NB4 (cell line): ENCODE measurements at regions not wholly inside any gene's neighbourhood (a gene's known extent, or its start where the extent isn't known, plus 50 kb on each side); places are given as distances from the start of the nearest gene placed in this dataset.

Experiments used
- DNase-seq: peaks from one replicate; pipeline ENCODE4 v3.0.0; 2010; ENCODE audit warnings: low read depth
- H3K4me3 ChIP-seq: one replicate; pipeline ENCODE4 v1.5.1; 2011; ENCODE audit warnings: mild to moderate bottlenecking, low read depth, low read length, moderate library complexity
- CTCF ChIP-seq: IDR thresholded peaks from one replicate; pipeline ENCODE4 v1.5.1; 2012; ENCODE audit warnings: low read depth, low read length
- MAX ChIP-seq: IDR thresholded peaks from 2 replicates; pipeline ENCODE4 v1.6.1; 2011; ENCODE audit warnings: low read depth, low read length
- MYC ChIP-seq: IDR thresholded peaks from 2 replicates; pipeline ENCODE4 v1.6.1; 2011; ENCODE audit warnings: low read depth, low read length
- POLR2A ChIP-seq: IDR thresholded peaks from 2 replicates; pipeline ENCODE4 v1.6.1; 2011; ENCODE audit warnings: mild to moderate bottlenecking; ENCODE audit not compliant: insufficient read length; ENCODE audit errors: extremely low read depth

GRCh38 chr2:219733106-219733505 is 105.7 kb downstream of the SLC4A3 start:
- TF ChIP-seq MYC: no peak
- TF ChIP-seq MAX: no peak
- no peak for TF ChIP-seq POLR2A
- no peak for TF ChIP-seq CTCF
- no peak for DNase-seq
- H3K4me3 ChIP-seq: no peak overlapping the region

GRCh38 chr2:219733746-219734145 is 106.3 kb downstream of the SLC4A3 start:
- DNase-seq: no peak
- H3K4me3 ChIP-seq: no peak overlapping the region
- TF ChIP-seq CTCF: no peak
- no peak for TF ChIP-seq POLR2A
- no peak for TF ChIP-seq MYC
- TF ChIP-seq MAX: no peak

- H3K4me3 ChIP-seq: no peak overlapping the region
- TF ChIP-seq CTCF (peak; percentile 34), MAX (no peak), POLR2A (no peak)
- peak; percentile 71 for DNase-seq
Measured at GRCh38 chr2:219736209-219736608, 108.8 kb downstream of the SLC4A3 start.

GRCh38 chr2:219737270-219737691 is 109.9 kb downstream of the SLC4A3 start:
- TF ChIP-seq POLR2A (no peak), CTCF (no peak), MAX (no peak), MYC (no peak)
- H3K4me3 ChIP-seq: no peak overlapping the region
- DNase-seq: peak; percentile 16

- TF ChIP-seq CTCF: no peak
- TF ChIP-seq MYC: no peak
- TF ChIP-seq MAX: no peak
- no peak for TF ChIP-seq POLR2A
- no peak for DNase-seq
- no peak overlapping the region for H3K4me3 ChIP-seq
Measured at GRCh38 chr2:219739066-219739465, 111.6 kb downstream of the SLC4A3 start.

GRCh38 chr2:219739866-219740440 is 112.5 kb downstream of the SLC4A3 start:
- no peak for DNase-seq
- H3K4me3 ChIP-seq: no peak overlapping the region
- TF ChIP-seq CTCF (no peak), MAX (no peak), MYC (no peak)
